Stimulated activated CD8-positive, alpha-beta memory T cell treated with anti-CD3 and anti-CD28 coated beads, Interleukin-4, amount 100 ng/mL, for 1 hour (primary cell): ENCODE measurements at regions not wholly inside any gene's neighbourhood (a gene's known extent, or its start where the extent isn't known, plus 50 kb on each side); places are given as distances from the start of the nearest gene placed in this dataset.

Source experiments
- DNase-seq, 2 donors: peaks; one replicate each; pipeline ENCODE4 v3.0.0-alpha.2; 2020; ENCODE audit warnings: low read depth in 2 of 2, low spot score in 1 of 2

DNA sequence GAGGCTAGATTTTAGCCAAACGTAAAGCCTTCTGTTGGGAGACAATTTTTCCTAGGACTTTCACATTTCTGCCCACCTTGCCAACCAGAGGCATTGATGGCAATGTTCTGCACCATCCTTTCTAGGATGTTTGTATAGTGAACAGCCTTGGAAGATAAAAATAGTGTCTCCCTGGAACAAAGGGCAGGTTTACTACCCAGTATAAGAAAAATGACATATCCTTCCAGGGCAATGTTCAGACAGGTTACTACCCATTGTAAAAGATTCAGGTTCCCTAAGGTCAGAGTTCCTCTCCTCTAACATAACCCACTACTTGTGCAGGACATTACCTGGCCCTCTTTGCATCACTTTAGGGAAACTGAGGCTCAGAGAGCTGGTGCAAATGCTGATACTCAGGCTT is 248.2 kb upstream of the VEPH1 start:
- no peak for DNase-seq

DNA sequence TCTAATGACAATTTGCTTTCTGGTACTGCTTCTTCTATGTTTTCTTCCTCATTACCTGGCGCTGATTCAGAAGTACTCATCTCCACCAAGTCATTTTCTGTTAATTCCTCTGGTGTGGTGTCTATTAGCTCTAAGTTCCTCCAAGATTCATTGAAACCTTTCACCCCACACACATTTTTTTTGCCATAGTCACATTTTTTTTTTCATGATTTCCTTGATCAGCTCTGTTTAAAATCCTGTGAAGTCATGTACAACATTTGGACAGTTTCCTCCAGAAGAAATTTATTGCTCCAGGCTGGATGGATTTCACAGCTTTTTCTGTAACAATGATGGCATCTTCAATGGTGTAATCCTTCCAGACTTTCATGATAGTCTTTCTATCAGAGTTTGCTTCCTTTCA is 243.2 kb upstream of the VEPH1 start:
- DNase-seq, result no peak

DNA sequence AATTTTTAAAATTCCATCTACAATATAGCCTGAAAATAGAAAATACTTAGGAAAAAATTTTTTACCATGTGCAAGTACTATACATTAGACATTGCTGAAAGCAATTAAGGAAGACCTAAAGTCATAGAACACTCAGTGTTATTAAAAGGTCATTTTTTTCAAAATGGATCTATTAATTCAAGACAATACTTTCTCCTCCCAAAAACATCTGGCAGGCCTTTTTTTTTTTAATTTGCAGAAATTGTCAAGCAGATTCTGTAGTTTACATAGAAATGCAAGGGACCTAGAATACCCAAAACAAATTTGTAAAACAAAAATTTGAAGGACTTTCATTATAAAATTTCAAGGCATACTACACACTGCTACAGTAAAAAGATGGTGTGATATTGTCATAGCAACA is 238.4 kb upstream of the VEPH1 start:
- no peak for DNase-seq

DNA sequence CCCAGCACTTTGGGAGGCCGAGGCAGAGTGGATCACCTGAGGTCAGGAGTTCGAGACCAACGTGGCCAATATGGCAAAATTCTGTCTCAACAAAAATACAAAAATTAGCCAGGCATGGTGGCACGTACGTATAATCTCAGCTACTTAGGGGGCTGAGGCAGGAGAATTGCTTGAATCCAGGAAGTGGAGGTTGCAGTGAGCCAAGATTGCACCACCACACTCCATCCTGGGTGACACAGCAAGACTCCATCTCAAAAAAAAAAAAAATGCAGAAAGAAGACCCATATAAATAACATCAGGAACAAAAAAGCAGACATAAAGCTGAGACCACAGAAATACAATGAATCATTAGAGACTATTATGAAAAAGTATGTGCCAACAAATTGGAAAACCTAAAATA is 235.2 kb upstream of the VEPH1 start:
- DNase-seq, result no peak

DNA sequence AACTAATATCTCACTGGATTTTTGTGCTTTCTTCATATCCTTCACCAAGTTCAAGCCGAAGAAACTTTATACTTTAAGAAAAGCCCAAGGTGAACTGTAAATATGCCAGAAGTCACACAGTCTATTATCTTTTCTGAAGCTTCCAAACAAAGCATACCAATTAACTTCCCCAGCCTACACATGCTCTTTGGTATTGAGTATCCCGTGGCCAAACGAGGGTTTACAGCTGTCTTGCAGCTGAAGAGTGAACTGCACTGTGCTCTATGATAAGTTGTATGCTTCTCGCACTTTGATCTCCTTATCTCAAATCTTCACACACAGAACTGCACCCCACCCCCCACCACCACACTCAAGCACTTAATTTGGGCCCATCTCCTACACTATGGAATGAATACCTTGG is 215.6 kb upstream of the VEPH1 start:
- no peak for DNase-seq

DNA sequence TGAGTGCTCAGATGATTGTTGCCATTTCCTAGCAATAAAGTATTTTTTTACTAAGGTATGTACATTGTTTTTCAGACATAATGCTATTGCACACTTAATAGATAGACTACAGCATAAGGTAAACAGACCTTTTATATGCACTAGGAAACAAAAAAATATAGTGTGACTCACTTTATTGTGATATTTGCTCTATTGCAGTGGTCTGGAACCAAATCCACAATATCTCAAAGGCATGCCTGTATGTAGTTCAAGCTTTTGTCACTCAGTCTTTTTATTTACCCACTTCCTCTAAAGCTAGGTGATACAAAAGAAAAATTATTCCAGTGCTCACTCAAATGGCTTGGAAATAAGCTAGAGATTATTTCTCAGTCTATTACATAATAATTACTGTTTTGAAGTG is 209.9 kb upstream of the VEPH1 start:
- no peak for DNase-seq

DNA sequence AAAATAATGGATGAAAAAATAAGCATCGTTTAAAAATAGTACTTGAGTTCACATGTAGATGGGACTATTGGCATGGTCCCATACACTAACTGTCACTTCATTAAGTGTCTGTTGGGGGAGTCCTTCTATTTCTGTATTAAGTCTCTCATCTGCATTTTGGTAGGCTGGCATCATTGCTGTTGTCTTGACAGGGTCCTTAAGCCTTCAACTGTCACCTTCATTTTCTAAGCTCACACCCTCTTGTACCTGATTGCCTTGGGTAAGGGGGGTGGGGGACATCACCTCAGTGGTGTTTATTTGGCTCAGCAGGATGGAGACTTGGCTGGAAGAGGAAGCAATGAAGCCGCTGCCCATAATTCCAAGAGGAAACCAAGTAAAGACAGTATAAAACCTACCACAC is 202.0 kb upstream of the VEPH1 start:
- DNase-seq, result no peak

DNA sequence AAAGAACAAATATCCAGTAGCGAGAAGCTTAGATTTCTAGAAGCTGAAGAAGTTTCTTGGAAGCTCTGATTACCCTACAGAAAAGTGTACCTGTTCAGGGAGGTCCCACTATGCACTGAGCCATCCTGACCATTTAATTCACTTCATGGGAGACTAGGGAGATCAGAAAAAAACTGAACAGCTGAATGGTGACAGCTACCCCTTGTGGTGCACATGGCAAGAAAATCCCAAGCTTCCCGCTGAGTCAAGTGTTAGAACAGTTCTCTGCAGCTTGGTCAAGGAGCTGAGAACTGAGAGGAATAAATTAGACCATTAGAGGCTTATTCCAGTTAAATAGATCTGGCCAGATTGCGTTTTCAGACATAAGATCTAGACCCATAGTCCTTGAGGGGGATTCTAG is 197.2 kb upstream of the VEPH1 start:
- DNase-seq, result no peak

DNA sequence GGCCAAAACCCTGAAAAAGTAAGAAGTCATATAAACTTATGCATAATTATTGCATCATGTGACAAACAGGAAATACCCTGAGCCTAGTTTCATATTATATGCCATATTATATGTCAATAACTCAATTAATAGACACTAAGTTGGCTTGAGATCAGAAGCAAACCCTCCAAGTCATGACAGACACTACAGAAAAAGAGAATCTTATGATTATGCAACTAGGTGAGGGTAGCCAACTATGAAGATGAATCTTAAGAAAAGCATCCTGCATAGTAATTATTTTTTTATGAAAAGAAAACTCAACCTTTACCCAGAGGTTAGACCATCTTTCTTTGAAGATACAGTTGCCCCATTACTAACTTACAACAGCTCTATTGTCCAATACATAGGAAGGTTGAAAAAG is 192.4 kb upstream of the VEPH1 start:
- DNase-seq, result no peak

DNA sequence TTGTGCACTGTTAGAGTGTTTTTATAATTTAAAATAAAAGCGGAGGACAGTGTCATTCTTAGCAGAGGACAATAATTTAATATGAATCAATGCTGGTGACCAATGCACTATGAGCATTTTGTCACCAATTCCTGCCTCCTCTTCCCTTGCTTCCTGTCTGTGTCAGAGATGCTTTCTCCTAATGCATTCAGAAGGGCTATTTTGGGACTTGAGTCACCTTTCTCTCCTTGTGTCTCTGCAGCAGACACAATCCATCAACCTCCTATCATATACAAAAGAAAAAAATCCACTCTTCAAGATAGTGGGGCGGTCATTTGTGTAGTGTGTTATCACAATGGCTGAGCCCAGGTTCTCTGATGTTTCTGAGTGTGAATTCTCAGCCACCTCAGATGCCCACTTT is 191.9 kb upstream of the VEPH1 start:
- DNase-seq, result no peak

DNA sequence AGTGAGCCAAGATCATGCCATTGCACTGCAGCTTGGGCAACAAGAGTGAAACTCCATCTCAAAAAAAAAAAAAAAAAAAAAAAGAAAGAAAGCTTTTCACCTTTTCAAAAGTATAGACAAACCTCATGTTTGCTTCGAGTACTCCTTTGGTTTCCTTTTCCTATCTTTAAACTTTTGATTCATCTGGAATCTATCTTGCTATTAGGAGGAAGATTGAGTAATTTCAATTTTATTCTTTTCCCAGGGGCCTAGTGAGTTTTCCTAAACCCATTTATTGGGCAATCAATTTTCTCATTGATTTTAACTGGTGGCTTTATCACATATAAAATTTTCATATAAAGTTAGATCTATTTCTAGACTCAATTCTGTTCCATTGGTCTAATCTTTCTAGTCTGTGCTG is 190.5 kb upstream of the VEPH1 start:
- DNase-seq, result no peak

DNA sequence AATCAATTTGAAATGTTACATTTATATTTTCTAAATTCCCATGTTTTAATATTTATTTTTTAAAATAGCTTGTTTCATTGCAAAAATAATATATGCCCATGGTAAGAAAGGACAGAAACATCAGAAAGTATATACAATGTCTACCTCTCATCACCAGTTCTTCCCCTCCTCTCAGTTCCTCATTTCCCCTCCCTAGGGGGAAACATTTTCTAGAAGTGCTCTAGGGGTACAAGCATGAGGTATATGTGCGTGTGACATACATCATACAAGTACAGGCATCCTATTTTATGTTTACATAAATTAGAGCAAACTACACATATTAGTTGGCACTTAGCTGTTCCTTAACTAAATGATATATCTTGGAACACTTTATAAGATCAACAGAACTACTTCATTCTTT is 189.3 kb upstream of the VEPH1 start:
- no peak for DNase-seq

DNA sequence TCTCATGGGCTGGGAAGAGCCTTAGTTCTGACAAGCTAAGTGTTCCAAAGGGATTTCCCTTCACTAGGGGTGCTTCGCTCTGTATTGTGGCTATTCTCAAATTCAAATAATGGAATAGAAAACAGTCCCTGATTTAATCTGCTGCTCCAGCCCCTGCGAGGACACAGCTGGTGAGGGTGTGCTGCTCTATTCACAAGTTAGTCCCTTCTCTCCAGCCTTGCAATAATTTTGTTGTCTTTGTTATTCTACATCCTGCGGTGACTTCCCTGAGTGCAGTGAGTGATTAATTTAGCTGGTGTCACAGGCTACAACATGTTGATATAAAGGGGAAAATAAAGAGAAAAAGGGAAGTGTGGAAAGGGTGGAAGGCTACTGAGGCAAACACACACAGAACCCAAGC is 180.5 kb upstream of the VEPH1 start:
- DNase-seq, result no peak

DNA sequence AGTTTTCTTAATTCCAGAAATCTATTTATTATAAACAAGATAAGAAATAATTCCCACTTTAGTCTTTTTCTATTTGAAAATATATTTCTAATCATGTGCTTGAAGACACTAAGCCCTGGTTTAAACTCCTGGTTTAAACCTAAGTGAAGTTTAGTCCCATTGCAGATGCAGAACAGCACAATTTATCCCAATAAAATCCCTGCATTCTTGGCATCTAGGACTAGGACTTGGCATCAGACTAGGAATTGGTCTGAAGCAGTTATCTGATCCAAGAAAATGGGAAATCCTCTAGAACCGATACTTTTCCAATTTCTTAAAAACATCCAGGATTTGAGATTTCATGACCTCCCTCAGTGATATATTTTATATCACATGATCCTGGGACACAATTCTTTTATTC is 168.8 kb upstream of the VEPH1 start:
- DNase-seq, result no peak

DNA sequence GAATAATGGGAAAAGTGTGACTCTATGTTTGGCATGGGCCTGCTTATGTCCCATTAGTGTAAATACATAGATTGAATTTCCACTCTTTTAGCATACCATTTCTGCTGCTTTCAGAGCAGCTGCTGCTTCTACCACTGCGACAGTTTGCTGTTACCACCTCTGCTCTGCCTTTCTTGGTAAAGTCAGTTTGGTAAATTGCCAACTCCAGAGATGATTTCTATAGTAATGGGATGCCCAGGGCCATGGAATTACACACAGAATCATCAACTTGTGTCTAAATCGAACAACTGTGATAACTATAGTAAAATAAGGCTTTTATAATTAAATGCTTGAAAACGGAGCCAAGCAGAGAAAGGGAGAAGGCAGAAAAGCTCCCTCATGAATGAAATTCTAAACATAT is 168.4 kb upstream of the VEPH1 start:
- DNase-seq, result no peak

DNA sequence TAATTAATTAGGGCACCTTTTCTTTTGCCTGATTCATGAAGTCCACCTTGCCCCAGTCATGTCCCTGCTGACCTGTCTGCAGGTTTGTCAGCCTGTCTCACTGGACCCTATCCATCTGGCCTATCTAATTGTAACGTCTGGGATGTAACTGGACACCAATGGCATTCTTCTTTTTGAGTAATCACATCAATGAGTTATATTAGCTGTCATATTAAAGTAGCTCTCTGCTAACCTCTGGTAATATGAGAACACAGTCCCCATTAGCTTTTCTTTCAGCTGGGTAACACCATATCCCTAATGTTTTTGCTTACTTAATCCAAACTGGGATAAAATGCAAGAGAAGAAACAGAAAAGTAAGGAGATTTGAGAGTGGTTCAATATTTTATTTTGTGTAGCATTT is 166.2 kb upstream of the VEPH1 start:
- DNase-seq, result no peak

DNA sequence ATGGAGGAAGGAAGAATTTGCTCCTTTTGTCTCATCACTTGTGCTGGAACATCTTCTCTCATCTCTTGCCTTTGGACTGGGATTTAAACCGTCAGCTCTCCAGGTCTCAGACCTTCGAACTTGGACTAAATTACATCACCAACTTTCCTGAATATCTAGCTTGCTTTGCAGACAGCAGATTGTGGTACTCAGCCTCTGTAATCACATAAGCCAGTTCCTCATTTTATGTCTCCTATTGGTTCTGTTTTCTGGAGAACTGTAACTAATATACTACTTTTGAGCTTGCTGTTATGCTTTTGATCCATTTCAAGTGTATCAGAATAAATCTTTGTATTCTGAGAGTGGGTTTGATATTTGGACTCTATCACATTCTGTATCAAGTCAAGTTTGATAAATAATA is 164.3 kb upstream of the VEPH1 start:
- no peak for DNase-seq

DNA sequence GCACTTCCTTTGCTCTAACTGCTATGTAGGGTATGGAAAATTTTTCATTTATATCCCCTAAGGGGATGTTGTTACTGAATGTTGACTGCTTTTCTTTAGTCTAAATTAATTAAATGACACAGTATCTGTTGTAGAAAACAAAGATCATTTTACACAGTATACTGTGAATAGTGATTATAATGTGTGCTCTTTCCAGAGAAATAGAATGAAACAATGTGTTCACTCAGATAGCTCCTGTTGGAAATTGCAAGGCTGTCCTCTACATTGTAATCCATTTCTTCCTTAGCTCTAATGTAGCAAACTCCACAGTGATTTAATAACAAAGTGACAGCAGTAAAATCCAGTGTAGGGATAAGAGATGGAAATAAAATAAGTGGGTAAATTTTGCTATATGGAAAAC is 159.0 kb upstream of the VEPH1 start:
- no peak for DNase-seq

DNA sequence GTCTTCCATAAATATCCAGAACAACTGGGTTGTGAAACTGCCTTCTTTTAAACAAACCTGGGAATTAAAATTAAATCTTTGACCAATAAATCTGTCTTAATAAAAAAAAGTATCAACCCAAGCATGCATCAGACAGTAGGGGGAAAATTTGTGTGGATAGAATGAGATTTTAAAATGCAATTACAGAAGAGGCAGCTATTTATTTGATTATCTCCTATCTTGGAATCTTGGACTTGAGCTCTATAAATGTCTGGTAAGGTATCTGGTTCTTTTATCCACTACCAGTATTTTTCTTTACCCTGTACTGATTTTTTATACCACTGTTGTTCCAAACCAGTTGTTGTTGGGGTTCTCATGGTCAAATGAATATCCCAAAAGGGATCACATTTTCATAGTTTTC is 157.6 kb upstream of the VEPH1 start:
- DNase-seq, result no peak

DNA sequence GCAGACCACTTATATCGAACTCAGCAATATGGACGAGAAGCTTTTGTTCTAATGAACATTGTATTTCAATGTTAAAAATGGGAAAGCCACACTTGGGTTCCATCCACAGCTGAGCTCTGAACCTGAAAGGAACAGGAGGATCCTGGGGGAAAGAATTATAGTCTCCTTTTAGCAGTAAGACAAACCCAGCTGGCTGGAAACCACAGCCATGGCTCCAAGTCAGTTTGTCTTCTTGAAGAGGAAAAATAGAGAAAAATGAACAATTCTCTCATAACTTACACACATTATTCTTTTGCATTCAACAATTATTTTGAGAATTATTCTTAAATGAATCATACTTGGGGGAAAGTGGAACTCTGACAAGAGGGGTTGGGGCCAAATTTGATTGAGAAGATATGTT is 149.2 kb upstream of the VEPH1 start:
- DNase-seq, result no peak

DNA sequence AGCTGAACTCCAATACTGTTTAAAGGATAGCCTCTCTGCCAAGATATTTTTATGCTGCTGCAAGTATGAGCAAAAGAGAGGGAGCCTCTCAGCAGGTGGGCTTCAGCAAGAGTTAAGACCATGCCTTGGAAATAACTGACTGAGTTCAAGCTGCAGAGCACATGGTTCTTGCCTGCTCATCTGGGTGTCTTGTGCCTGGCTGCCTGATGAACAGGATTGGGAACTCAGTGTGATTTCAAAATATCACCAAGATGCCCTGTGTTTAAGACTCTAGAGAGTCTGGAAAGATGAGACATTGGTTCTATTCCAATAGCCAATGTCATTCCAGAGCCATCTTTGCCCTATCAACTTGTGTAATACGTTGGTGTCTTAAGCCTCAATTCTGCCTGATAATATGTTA is 147.5 kb upstream of the VEPH1 start:
- no peak for DNase-seq

DNA sequence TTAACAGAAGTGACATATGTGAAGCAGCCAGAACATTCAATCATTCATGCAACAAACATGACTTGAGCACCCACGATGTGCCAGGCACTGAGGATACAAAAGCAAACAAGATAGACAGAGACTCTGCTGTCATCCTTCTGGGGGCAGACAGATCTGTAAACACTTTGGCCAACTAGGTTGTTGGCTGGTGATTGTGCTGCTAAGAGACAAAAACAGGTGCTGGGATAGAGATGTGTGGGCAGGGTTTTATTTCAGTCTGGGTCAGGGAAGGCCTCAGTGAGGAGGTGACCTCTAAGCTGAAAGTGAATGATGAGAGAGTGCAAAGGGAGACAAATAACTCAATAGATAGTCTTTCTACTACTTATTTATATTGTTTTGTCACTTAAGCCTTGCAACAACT is 147.0 kb upstream of the VEPH1 start:
- DNase-seq, result no peak

DNA sequence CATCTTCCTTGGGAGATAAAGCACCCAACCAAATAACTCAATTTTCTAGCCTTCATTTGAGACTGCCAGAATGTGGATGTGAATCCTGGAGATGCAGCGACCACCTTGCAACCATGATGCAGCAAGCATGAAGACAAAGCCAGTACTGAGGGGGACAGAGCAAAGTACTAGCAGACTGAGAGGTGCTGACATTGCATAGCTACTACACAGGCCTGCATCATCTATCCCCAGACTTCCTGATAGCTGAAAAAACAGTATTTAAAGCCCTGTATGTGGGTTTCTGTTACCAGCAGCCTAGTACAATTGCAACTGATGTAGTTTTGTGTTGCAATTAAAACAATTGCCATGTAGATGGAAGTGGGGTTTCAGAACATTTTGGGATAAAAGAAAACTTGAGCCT is 146.3 kb upstream of the VEPH1 start:
- DNase-seq, result no peak

DNA sequence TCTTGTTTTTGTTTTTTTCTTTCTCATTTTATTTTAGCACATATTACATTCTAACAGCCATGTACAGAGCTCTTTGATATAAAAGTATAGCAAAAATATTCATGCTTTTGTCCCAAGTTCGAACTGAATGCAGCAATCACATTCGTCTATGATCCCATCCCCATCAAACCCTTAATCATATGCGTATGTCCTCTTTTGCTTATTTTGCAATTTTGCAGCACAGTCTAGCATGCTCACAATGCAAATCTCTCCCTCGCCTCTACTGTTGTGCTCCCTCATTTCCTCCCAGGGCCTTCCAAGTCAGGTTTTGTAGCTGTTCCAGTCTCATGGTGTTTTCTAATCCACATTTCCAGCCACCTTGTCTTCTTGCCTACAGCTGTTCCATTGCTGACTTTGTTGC is 144.6 kb upstream of the VEPH1 start:
- no peak for DNase-seq
